T-helper 2 cell treated with Interferon-gamma antibody and Interleukin-4, amounts not matched to agents 5 μg/mL and 100 μg/mL, for 36 hours (primary cell): ENCODE measurements at regions not wholly inside any gene's neighbourhood (a gene's known extent, or its start where the extent isn't known, plus 50 kb on each side); places are given as distances from the start of the nearest gene placed in this dataset.

ENCODE experiments used
- DNase-seq: peaks from one replicate; pipeline ENCODE4 v3.0.0; 2021; ENCODE audit warnings: low spot score
- H3K27ac Mint-ChIP-seq: one replicate; pipeline ENCODE4 v1.8.0; 2021; ENCODE audit warnings: mild to moderate bottlenecking, mixed read lengths
- H3K27me3 Mint-ChIP-seq: one replicate; pipeline ENCODE4 v1.8.0; 2021; ENCODE audit warnings: low read depth, mixed read lengths
- H3K36me3 Mint-ChIP-seq: one replicate; pipeline ENCODE4 v1.8.0; 2021; ENCODE audit warnings: low read depth, mixed read lengths
- H3K4me1 Mint-ChIP-seq: one replicate; pipeline ENCODE4 v1.8.0; 2021; ENCODE audit warnings: low read depth, mixed read lengths
- H3K4me3 Mint-ChIP-seq: one replicate; pipeline ENCODE4 v1.8.0; 2022; ENCODE audit warnings: mild to moderate bottlenecking, moderate library complexity, mixed read lengths
- H3K9me3 Mint-ChIP-seq: one replicate; pipeline ENCODE4 v1.8.0; 2021; ENCODE audit warnings: mixed read lengths

- no peak overlapping the region for H3K4me3 Mint-ChIP-seq
- no peaks in the 10 kb centered on the region for H3K9me3 Mint-ChIP-seq
- no peaks in the 10 kb centered on the region for H3K36me3 Mint-ChIP-seq
- H3K4me1 Mint-ChIP-seq = peaks cover 2% of the 10 kb centered on the region
- H3K27ac Mint-ChIP-seq = no peak overlapping the region
- peaks cover 14% of the 10 kb centered on the region for H3K27me3 Mint-ChIP-seq
- DNase-seq = no peak
Observed at GRCh38 chr11:8794677-8795103, 112.1 kb downstream of the RPL27A start.

GRCh38 chr11:8796941-8797340 is 114.0 kb upstream of the AKIP1 start:
- Mint-ChIP-seq H3K36me3 (no peaks in the 10 kb centered on the region), H3K27me3 (peaks cover 14% of the 10 kb centered on the region), H3K9me3 (no peaks in the 10 kb centered on the region), H3K4me3 (no peak overlapping the region), H3K4me1 (no peaks in the 10 kb centered on the region), H3K27ac (no peak overlapping the region)
- no peak for DNase-seq

- Mint-ChIP-seq H3K4me3 (no peak overlapping the region), H3K4me1 (no peaks in the 10 kb centered on the region), H3K27ac (no peak overlapping the region), H3K27me3 (peaks cover 9% of the 10 kb centered on the region), H3K9me3 (no peaks in the 10 kb centered on the region), H3K36me3 (no peaks in the 10 kb centered on the region)
- no peak for DNase-seq
Observed at GRCh38 chr11:8799273-8799672, 111.7 kb upstream of the AKIP1 start.

GRCh38 chr11:8800520-8801110 is 110.4 kb upstream of the AKIP1 start:
- no peaks in the 10 kb centered on the region for H3K9me3 Mint-ChIP-seq
- no peak overlapping the region for H3K27ac Mint-ChIP-seq
- H3K36me3 Mint-ChIP-seq = no peaks in the 10 kb centered on the region
- no peak for DNase-seq
- no peak overlapping the region for H3K4me3 Mint-ChIP-seq
- H3K27me3 Mint-ChIP-seq = peaks cover 7% of the 10 kb centered on the region
- no peaks in the 10 kb centered on the region for H3K4me1 Mint-ChIP-seq

GRCh38 chr11:8801121-8801520 is 109.9 kb upstream of the AKIP1 start:
- Mint-ChIP-seq H3K4me3 (no peak overlapping the region), H3K27ac (no peak overlapping the region), H3K9me3 (no peaks in the 10 kb centered on the region), H3K4me1 (no peaks in the 10 kb centered on the region), H3K27me3 (peaks cover 7% of the 10 kb centered on the region), H3K36me3 (no peaks in the 10 kb centered on the region)
- DNase-seq = no peak

- Mint-ChIP-seq H3K9me3 (no peaks in the 10 kb centered on the region), H3K27ac (no peak overlapping the region), H3K27me3 (peaks cover 7% of the 10 kb centered on the region), H3K4me1 (no peaks in the 10 kb centered on the region), H3K4me3 (no peak overlapping the region), H3K36me3 (no peaks in the 10 kb centered on the region)
- no peak for DNase-seq
Observed at GRCh38 chr11:8802251-8802650, 108.7 kb upstream of the AKIP1 start.

GRCh38 chr11:8803973-8804372 is 107.0 kb upstream of the AKIP1 start:
- Mint-ChIP-seq H3K4me3 (no peak overlapping the region), H3K27me3 (peaks cover 1% of the 10 kb centered on the region), H3K4me1 (no peaks in the 10 kb centered on the region), H3K27ac (no peak overlapping the region), H3K36me3 (no peaks in the 10 kb centered on the region), H3K9me3 (no peaks in the 10 kb centered on the region)
- no peak for DNase-seq

GRCh38 chr11:8805296-8805695 is 105.7 kb upstream of the AKIP1 start:
- no peaks in the 10 kb centered on the region for H3K4me1 Mint-ChIP-seq
- peaks cover 9% of the 10 kb centered on the region for H3K27me3 Mint-ChIP-seq
- no peak overlapping the region for H3K4me3 Mint-ChIP-seq
- H3K9me3 Mint-ChIP-seq = no peaks in the 10 kb centered on the region
- H3K27ac Mint-ChIP-seq = no peak overlapping the region
- H3K36me3 Mint-ChIP-seq = no peaks in the 10 kb centered on the region
- no peak for DNase-seq

GRCh38 chr11:8806974-8807373 is 104.0 kb upstream of the AKIP1 start:
- Mint-ChIP-seq H3K4me1 (peaks cover 4% of the 10 kb centered on the region), H3K9me3 (no peaks in the 10 kb centered on the region), H3K36me3 (no peaks in the 10 kb centered on the region), H3K27ac (no peak overlapping the region), H3K27me3 (peaks cover 18% of the 10 kb centered on the region), H3K4me3 (no peak overlapping the region)
- DNase-seq = no peak

GRCh38 chr11:8807544-8808225 is 103.3 kb upstream of the AKIP1 start:
- Mint-ChIP-seq H3K27ac (no peak overlapping the region), H3K4me3 (no peak overlapping the region), H3K27me3 (peaks cover 20% of the 10 kb centered on the region), H3K9me3 (no peaks in the 10 kb centered on the region), H3K36me3 (no peaks in the 10 kb centered on the region), H3K4me1 (peaks cover 4% of the 10 kb centered on the region)
- no peak for DNase-seq

- Mint-ChIP-seq H3K36me3 (no peaks in the 10 kb centered on the region), H3K9me3 (no peaks in the 10 kb centered on the region), H3K27ac (no peak overlapping the region), H3K4me3 (no peak overlapping the region), H3K4me1 (peaks cover 4% of the 10 kb centered on the region), H3K27me3 (peaks cover 20% of the 10 kb centered on the region)
- DNase-seq = no peak
Observed at GRCh38 chr11:8808226-8808585, 102.8 kb upstream of the AKIP1 start.

GRCh38 chr11:8809241-8809938 is 101.6 kb upstream of the AKIP1 start:
- Mint-ChIP-seq H3K27me3 (peaks cover 20% of the 10 kb centered on the region), H3K9me3 (no peaks in the 10 kb centered on the region), H3K4me3 (no peak overlapping the region), H3K4me1 (peaks cover 4% of the 10 kb centered on the region), H3K36me3 (no peaks in the 10 kb centered on the region), H3K27ac (no peak overlapping the region)
- no peak for DNase-seq

- Mint-ChIP-seq H3K27ac (no peak overlapping the region), H3K4me1 (peaks cover 4% of the 10 kb centered on the region), H3K4me3 (peak overlapping the region; percentile 59), H3K27me3 (peaks cover 20% of the 10 kb centered on the region), H3K36me3 (no peaks in the 10 kb centered on the region), H3K9me3 (no peaks in the 10 kb centered on the region)
- DNase-seq = no peak
Observed at GRCh38 chr11:8809939-8810539, 101.0 kb upstream of the AKIP1 start.

GRCh38 chr11:8810540-8811301 is 100.3 kb upstream of the AKIP1 start:
- Mint-ChIP-seq H3K27ac (no peak overlapping the region), H3K27me3 (peaks cover 20% of the 10 kb centered on the region), H3K4me1 (peaks cover 4% of the 10 kb centered on the region), H3K36me3 (no peaks in the 10 kb centered on the region), H3K4me3 (peak overlapping the region; percentile 59), H3K9me3 (no peaks in the 10 kb centered on the region)
- no peak for DNase-seq
